ENCODE measurements at regions not wholly inside any gene's neighbourhood (a gene's known extent, or its start where the extent isn't known, plus 50 kb on each side); places are given as distances from the start of the nearest gene placed in this dataset.
"Not testable (repeated sequence)": the region's sequence is repeated elsewhere in the genome, so short reads cannot be mapped to it uniquely, and the experiment has no call there.

GRCh38 chr22:16390046-16390445 is 202.6 kb downstream of the CCT8L2 start:
- TF ChIP-seq POLR2A, CTCF (IDR thresholded peaks at IDR 0.05): not testable (repeated sequence)
